Right lobe of liver (tissue), 6 donors: ENCODE measurements at regions not wholly inside any gene's neighbourhood (a gene's known extent, or its start where the extent isn't known, plus 50 kb on each side); places are given as distances from the start of the nearest gene placed in this dataset.
A peak's percentile ranks its signal among the peaks of the same experiment; 100 is the strongest.

ENCODE experiments used
- ATAC-seq, 4 donors: fragments of 200-7000 bp; cut with Tn5 transposase; one replicate each; pipeline ENCODE4 v1.9.1; 2020; ENCODE audit warnings: mild to moderate bottlenecking in 4 of 4, moderate library complexity in 4 of 4
- DNase-seq, 3 donors: peaks; one replicate each; pipeline ENCODE4 v3.0.0-alpha.2; 2020
- H3K27ac ChIP-seq, 3 donors: fragments of 200-600 bp; one replicate each; pipeline ENCODE4 v1.8.0; 2022
- H3K27me3 ChIP-seq, 2 donors: fragments of 200-600 bp; one replicate each; pipeline ENCODE4 v1.8.0; 2022
- H3K36me3 ChIP-seq, 4 donors: fragments of 200-600 bp; sonication (generic) in 1 of 4; one replicate each; pipeline versions ENCODE4 v1.5.1 to v1.8.0; 2017 to 2022; ENCODE audit warnings: control low read depth in 1 of 4
- H3K4me1 ChIP-seq, 4 donors: fragments of 200-600 bp; sonication (generic) in 1 of 4; one replicate each; pipeline versions ENCODE4 v1.5.1 to v1.8.0; 2017 to 2022; ENCODE audit warnings: control low read depth in 1 of 4
- H3K4me3 ChIP-seq, 3 donors: fragments of 200-600 bp; one replicate each; pipeline ENCODE4 v1.8.0; 2022
- H3K9me3 ChIP-seq, 4 donors: fragments of 200-600 bp; sonication (generic) in 1 of 4; one replicate each; pipeline versions ENCODE4 v1.5.1 to v1.8.0; 2017 to 2022; ENCODE audit warnings: control low read depth in 1 of 4
- POLR2A ChIP-seq: fragments of 450-650 bp; IDR thresholded peaks from one replicate; pipeline ENCODE4 v1.6.1; 2017; ENCODE audit warnings: antibody characterized with exemption, mild to moderate bottlenecking
- WGBS: methylation state at CpG from one replicate; pipeline ENCODE4 v1.1.6; 2018; ENCODE audit warnings: low coverage, low lambda C conversion rate; ENCODE audit not compliant: insufficient coverage; ENCODE audit errors: missing lambda C conversion rate; 5-methylcytosine and 5-hydroxymethylcytosine counted together
- intact Hi-C, 2 donors: fragments of 100-400 bp; cut with DNase I; formaldehyde crosslinking; loops; one replicate each; pipeline versions ENCODE4 v1.11.2 to v1.14.1; 2022
- TF ChIP-seq, protein P1 (sequence below), 4 donors: fragments of 200-600 bp in 3 of 4; fragments of 450-650 bp in 1 of 4; IDR thresholded peaks; one replicate each; pipeline versions ENCODE4 v1.5.1 to v1.8.0; 2016 to 2022; ENCODE audit warnings: antibody characterized with exemption in 4 of 4, mild to moderate bottlenecking in 2 of 4
- donor health status: DM: no; HTN: yes; CAD: no.
- donor health status: DM: no; HTN: no; CAD: no.
- donor health status: DM: no; HTN: no; CAD: no.
- donor health status: DM: no; HTN: yes; CAD: no.
- donor health status: DM: no; HTN: yes; CAD: no.

DNA sequence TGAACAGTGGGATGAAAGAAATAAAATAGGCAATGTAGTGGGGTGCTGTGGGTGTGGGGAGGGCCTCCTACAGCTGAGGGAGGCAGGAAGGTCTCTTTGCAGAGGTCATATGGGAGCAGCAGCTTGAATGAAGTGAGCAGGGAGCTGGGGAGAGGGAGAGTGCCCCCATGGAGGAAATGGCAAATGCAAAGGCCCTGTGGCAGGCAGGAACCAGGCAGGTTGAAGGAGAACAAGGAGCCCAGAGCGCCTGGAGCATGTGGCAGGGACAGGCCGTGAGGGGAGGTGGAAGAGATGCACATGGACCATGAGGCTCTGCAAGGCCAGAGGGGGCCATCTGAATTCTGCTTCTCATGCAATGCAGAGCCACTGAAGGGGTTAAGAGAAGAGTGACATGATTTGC, 191.8 kb downstream of the URI1 start:
- H3K9me3 ChIP-seq: no peaks in the 10 kb centered on the region
- no peak for ATAC-seq
- no peaks in the 10 kb centered on the region for H3K4me1 ChIP-seq
- H3K27me3 ChIP-seq: no peaks in the 10 kb centered on the region
- no peak overlapping the region for H3K27ac ChIP-seq
- no peak for DNase-seq
- TF ChIP-seq POLR2A: no peak
- TF ChIP-seq, protein P1, sequence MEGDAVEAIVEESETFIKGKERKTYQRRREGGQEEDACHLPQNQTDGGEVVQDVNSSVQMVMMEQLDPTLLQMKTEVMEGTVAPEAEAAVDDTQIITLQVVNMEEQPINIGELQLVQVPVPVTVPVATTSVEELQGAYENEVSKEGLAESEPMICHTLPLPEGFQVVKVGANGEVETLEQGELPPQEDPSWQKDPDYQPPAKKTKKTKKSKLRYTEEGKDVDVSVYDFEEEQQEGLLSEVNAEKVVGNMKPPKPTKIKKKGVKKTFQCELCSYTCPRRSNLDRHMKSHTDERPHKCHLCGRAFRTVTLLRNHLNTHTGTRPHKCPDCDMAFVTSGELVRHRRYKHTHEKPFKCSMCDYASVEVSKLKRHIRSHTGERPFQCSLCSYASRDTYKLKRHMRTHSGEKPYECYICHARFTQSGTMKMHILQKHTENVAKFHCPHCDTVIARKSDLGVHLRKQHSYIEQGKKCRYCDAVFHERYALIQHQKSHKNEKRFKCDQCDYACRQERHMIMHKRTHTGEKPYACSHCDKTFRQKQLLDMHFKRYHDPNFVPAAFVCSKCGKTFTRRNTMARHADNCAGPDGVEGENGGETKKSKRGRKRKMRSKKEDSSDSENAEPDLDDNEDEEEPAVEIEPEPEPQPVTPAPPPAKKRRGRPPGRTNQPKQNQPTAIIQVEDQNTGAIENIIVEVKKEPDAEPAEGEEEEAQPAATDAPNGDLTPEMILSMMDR (IDR thresholded peaks at IDR 0.05): no peak
- intact Hi-C loops: no loop called here
- no peaks in the 10 kb centered on the region for H3K36me3 ChIP-seq
- WGBS: 100% methylated on average over 1 of the region's 2 CpGs
- H3K4me3 ChIP-seq: no peak overlapping the region

DNA sequence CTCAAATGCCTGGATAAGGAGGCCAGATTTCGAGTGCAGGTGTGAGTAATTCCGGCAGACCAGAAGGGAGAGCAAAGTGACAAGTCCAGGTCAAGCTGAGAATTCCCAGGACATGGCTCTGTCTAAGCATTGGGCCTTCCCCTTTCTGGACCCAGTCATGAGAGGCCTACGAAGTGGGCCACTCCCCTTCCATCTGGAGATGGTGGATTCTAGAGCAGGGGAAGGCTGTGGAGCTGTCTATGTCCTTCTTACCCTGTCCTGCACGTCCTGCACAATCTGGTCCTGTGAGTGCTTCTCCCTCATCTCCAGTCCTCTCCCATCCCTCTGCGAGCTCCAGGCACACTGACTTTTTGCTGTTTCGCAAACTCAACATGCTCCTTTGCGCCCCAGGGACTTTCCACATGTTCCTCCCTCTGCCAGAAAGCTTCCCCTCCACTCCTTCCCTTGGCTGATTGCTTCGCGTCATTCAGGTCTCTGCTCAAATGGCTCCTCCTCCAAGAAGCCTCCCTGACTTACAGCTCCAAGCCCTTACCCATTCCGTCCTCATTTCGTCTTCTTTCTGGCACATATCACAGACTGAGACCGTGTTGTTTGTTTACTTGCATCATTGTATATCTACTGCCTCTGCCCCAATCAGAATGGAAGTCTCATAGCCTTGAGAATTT, 193.2 kb downstream of the URI1 start:
- WGBS: 60% methylated on average over 10 of the region's 12 CpGs
- Histone ChIP-seq H3K4me3 (no peak overlapping the region), H3K4me1 (no peaks in the 10 kb centered on the region), H3K9me3 (no peaks in the 10 kb centered on the region), H3K27ac (no peak overlapping the region), H3K27me3 (no peaks in the 10 kb centered on the region), H3K36me3 (no peaks in the 10 kb centered on the region)
- intact Hi-C loops: no loop called here
- TF ChIP-seq, protein P1 (IDR thresholded peaks at IDR 0.05): no peak
- TF ChIP-seq POLR2A: no peak
- ATAC-seq (no peak), DNase-seq (no peak)

- H3K27ac ChIP-seq: no peak overlapping the region
- WGBS: 19% methylated on average over 2 of the region's 4 CpGs
- H3K27me3 ChIP-seq: no peaks in the 10 kb centered on the region
- no peaks in the 10 kb centered on the region for H3K4me1 ChIP-seq
- H3K36me3 ChIP-seq: no peaks in the 10 kb centered on the region
- peak in 1 of 4 donors; percentile 16 for ATAC-seq
- H3K9me3 ChIP-seq: no peaks in the 10 kb centered on the region
- TF ChIP-seq, protein P1 (IDR thresholded peaks at IDR 0.05): no peak
- no peak for TF ChIP-seq POLR2A
- intact Hi-C loops: no loop called here
- H3K4me3 ChIP-seq: no peak overlapping the region
- no peak for DNase-seq
These were observed 193.8 kb downstream of the URI1 start for GRCh38 chr19:30135797-30136196.

GRCh38 chr19:30136611-30137195, 194.7 kb downstream of the URI1 start:
- WGBS: 68% methylated on average over 5 of the region's 5 CpGs
- Histone ChIP-seq H3K4me1 (no peaks in the 10 kb centered on the region), H3K27ac (no peak overlapping the region), H3K27me3 (no peaks in the 10 kb centered on the region), H3K9me3 (no peaks in the 10 kb centered on the region), H3K4me3 (no peak overlapping the region), H3K36me3 (no peaks in the 10 kb centered on the region)
- intact Hi-C loops: no loop called here
- ATAC-seq: no peak
- DNase-seq: no peak
- TF ChIP-seq POLR2A: no peak
- TF ChIP-seq, protein P1 (IDR thresholded peaks at IDR 0.05): no peak
